GM23338 (cell line): ENCODE measurements at regions not wholly inside any gene's neighbourhood (a gene's known extent, or its start where the extent isn't known, plus 50 kb on each side); places are given as distances from the start of the nearest gene placed in this dataset.

Source experiments
- ATAC-seq: fragments of 200-7000 bp; cut with Tn5 transposase; 3 replicates; pipeline ENCODE4 v1.9.1; 2020
- DNase-seq: peaks from one replicate; pipeline ENCODE4 v3.0.0-alpha.2; 2015; ENCODE audit warnings: low spot score
- H2AFZ ChIP-seq: fragments of 200-600 bp; sonication (generic); 2 replicates; pipeline ENCODE4 v1.8.0; 2016; ENCODE audit warnings: antibody characterized with exemption, mild to moderate bottlenecking, moderate library complexity
- H3F3A ChIP-seq: fragments of 200-600 bp; sonication (generic); replicated peaks from 2 replicates; pipeline ENCODE4 v1.8.0; 2017; ENCODE audit warnings: antibody characterized with exemption, mixed run types, low read depth
- H3K27ac ChIP-seq: fragments of 200-600 bp; sonication (generic); 2 replicates; pipeline ENCODE4 v1.6.1; 2016; ENCODE audit warnings: low read depth
- H3K27me3 ChIP-seq: fragments of 200-600 bp; sonication (generic); 2 replicates; pipeline ENCODE4 v1.8.0; 2016; ENCODE audit warnings: mild to moderate bottlenecking, mixed run types, moderate library complexity; ENCODE audit not compliant: insufficient read depth
- H3K36me3 ChIP-seq: fragments of 200-600 bp; sonication (generic); 2 replicates; pipeline ENCODE4 v1.8.0; 2016; ENCODE audit warnings: mild to moderate bottlenecking; ENCODE audit not compliant: insufficient read depth
- H3K4me1 ChIP-seq: fragments of 200-600 bp; sonication (generic); 2 replicates; pipeline ENCODE4 v1.8.0; 2016; ENCODE audit warnings: mild to moderate bottlenecking, moderate library complexity; ENCODE audit not compliant: insufficient read depth
- H3K4me2 ChIP-seq: fragments of 200-600 bp; sonication (generic); 2 replicates; pipeline ENCODE4 v1.7.1; 2017; ENCODE audit warnings: mixed run types
- H3K4me3 ChIP-seq: fragments of 200-600 bp; sonication (generic); 2 replicates; pipeline ENCODE4 v1.6.1; 2016; ENCODE audit warnings: mixed run types
- H3K79me2 ChIP-seq: fragments of 200-600 bp; sonication (generic); replicated peaks from 2 replicates; pipeline ENCODE4 v1.8.0; 2017; ENCODE audit warnings: mild to moderate bottlenecking; ENCODE audit not compliant: insufficient read depth
- H3K9me2 ChIP-seq: fragments of 200-600 bp; sonication (generic); 2 replicates; pipeline ENCODE4 v1.8.0; 2017; ENCODE audit not compliant: insufficient read depth
- H4K20me1 ChIP-seq: fragments of 200-600 bp; sonication (generic); replicated peaks from 2 replicates; pipeline ENCODE4 v1.8.0; 2017; ENCODE audit warnings: mild to moderate bottlenecking; ENCODE audit not compliant: insufficient read depth
- H3K27ac Mint-ChIP-seq: 2 replicates; pipeline ENCODE4 v1.8.0; 2020; ENCODE audit warnings: inconsistent platforms, mild to moderate bottlenecking, moderate library complexity, mixed read lengths
- H3K27me3 Mint-ChIP-seq: 3 replicates; pipeline ENCODE4 v1.8.0; 2022; ENCODE audit warnings: low read depth, mild to moderate bottlenecking, moderate library complexity, mixed read lengths, inconsistent platforms; ENCODE audit not compliant: insufficient read depth, poor library complexity
- H3K36me3 Mint-ChIP-seq: 3 replicates; pipeline ENCODE4 v1.8.0; 2021; ENCODE audit warnings: low read depth, mild to moderate bottlenecking, inconsistent platforms, moderate library complexity, mixed read lengths
- H3K4me1 Mint-ChIP-seq: 3 replicates; pipeline ENCODE4 v1.8.0; 2020; ENCODE audit warnings: mild to moderate bottlenecking, inconsistent platforms, mixed read lengths
- H3K4me3 Mint-ChIP-seq: 3 replicates; pipeline ENCODE4 v1.8.0; 2021; ENCODE audit warnings: moderate library complexity, mild to moderate bottlenecking, inconsistent platforms, mixed read lengths
- H3K9me3 Mint-ChIP-seq: 3 replicates; pipeline ENCODE4 v1.8.0; 2020; ENCODE audit warnings: moderate library complexity, mild to moderate bottlenecking, inconsistent platforms, mixed read lengths
- CREB1 ChIP-seq: fragments of 250-450 bp; sonication (Bioruptor Pico); IDR thresholded peaks from 2 replicates; pipeline ENCODE4 v1.5.0; 2020; ENCODE audit warnings: low read depth, mild to moderate bottlenecking, moderate library complexity
- CTCF ChIP-seq, 2 experiments: fragments of 200-600 bp in 1 of 2; sonication (generic) in 1 of 2; conservative IDR thresholded peaks; 2 replicates each; pipeline versions ENCODE4 v1.5.1 to v1.6.1; 2016 to 2017; ENCODE audit warnings: antibody characterized with exemption in 2 of 2, low read depth in 2 of 2, mild to moderate bottlenecking in 2 of 2, moderate library complexity in 1 of 2
- ETS1 ChIP-seq: IDR thresholded peaks from 2 replicates; pipeline ENCODE4 v1.6.1; 2016; ENCODE audit warnings: antibody characterized with exemption
- EZH2 ChIP-seq: fragments of 200-600 bp; sonication (generic); IDR thresholded peaks from one replicate; pipeline ENCODE4 v1.8.0; 2017; ENCODE audit warnings: antibody characterized with exemption, mild to moderate bottlenecking, low read depth; ENCODE audit not compliant: unreplicated experiment
- EZH2phosphoT487 ChIP-seq: fragments of 200-600 bp; sonication (generic); IDR thresholded peaks from one replicate; pipeline ENCODE4 v1.8.1; 2018; ENCODE audit warnings: antibody characterized with exemption; ENCODE audit not compliant: unreplicated experiment
- JUNB ChIP-seq: IDR thresholded peaks from one replicate; pipeline ENCODE4 v1.6.1; 2016; ENCODE audit warnings: antibody characterized with exemption; ENCODE audit not compliant: unreplicated experiment
- NANOG ChIP-seq: IDR thresholded peaks from 2 replicates; pipeline ENCODE4 v1.6.1; 2016; ENCODE audit warnings: antibody characterized with exemption, borderline replicate concordance
- POLR2AphosphoS5 ChIP-seq: IDR thresholded peaks from 2 replicates; pipeline ENCODE4 v1.6.1; 2016; ENCODE audit warnings: antibody characterized with exemption, low read depth
- STAT1 ChIP-seq: IDR thresholded peaks from one replicate; pipeline ENCODE4 v1.6.1; 2016; ENCODE audit warnings: antibody characterized with exemption; ENCODE audit not compliant: unreplicated experiment
- ZNF114 ChIP-seq: fragments of 250-450 bp; sonication (Bioruptor Pico); IDR thresholded peaks from 2 replicates; pipeline ENCODE4 v1.5.0; 2020; ENCODE audit warnings: mild to moderate bottlenecking, moderate library complexity
- ZNF331 ChIP-seq: fragments of 250-450 bp; sonication (Bioruptor Pico); IDR thresholded peaks from 2 replicates; pipeline ENCODE4 v1.5.0; 2020; ENCODE audit warnings: low read depth, mild to moderate bottlenecking, moderate library complexity
- ZNF462 ChIP-seq: fragments of 250-450 bp; sonication (Bioruptor Pico); IDR thresholded peaks from 2 replicates; pipeline ENCODE4 v1.5.0; 2020; ENCODE audit warnings: mild to moderate bottlenecking, moderate library complexity
- TF ChIP-seq, protein P1 (sequence below): IDR thresholded peaks from one replicate; pipeline ENCODE4 v1.6.1; 2018; ENCODE audit warnings: antibody characterized with exemption; ENCODE audit not compliant: unreplicated experiment

GRCh38 chr5:174410716-174411478, 313.5 kb upstream of the MSX2 start:
- no peaks in the 10 kb centered on the region; the same call in 2 of the 3 replicates for H3K9me3 Mint-ChIP-seq
- H3K27ac Mint-ChIP-seq, result no peak overlapping the region
- Histone ChIP-seq H3K4me2 (no peak overlapping the region), H3F3A (no peaks in the 10 kb centered on the region), H3K4me3 (no peak overlapping the region), H3K4me1 (no peaks in the 10 kb centered on the region), H3K36me3 (no peaks in the 10 kb centered on the region), H4K20me1 (no peaks in the 10 kb centered on the region), H3K79me2 (no peaks in the 10 kb centered on the region), H3K27ac (no peak overlapping the region), H3K27me3 (no peaks in the 10 kb centered on the region), H3K9me2 (peaks cover 5% of the 10 kb centered on the region; the same call in 1 of the 2 replicates), H2AFZ (no peak overlapping the region)
- ATAC-seq, result no peak
- no peaks in the 10 kb centered on the region for H3K36me3 Mint-ChIP-seq
- TF ChIP-seq STAT1 (no peak), JUNB (no peak), EZH2 (no peak), ETS1 (no peak), CREB1 (CRISPR knock-in tag) (no peak), ZNF462 (no peak), CTCF (conservative IDR thresholded peaks at IDR 0.05; ENCODE audit: low read depth in 2 of 2) (no peak), ZNF331 (CRISPR knock-in tag) (no peak), EZH2phosphoT487 (no peak), NANOG (no peak), ZNF114 (CRISPR knock-in tag) (no peak), POLR2AphosphoS5 (no peak)
- TF ChIP-seq, protein P1, sequence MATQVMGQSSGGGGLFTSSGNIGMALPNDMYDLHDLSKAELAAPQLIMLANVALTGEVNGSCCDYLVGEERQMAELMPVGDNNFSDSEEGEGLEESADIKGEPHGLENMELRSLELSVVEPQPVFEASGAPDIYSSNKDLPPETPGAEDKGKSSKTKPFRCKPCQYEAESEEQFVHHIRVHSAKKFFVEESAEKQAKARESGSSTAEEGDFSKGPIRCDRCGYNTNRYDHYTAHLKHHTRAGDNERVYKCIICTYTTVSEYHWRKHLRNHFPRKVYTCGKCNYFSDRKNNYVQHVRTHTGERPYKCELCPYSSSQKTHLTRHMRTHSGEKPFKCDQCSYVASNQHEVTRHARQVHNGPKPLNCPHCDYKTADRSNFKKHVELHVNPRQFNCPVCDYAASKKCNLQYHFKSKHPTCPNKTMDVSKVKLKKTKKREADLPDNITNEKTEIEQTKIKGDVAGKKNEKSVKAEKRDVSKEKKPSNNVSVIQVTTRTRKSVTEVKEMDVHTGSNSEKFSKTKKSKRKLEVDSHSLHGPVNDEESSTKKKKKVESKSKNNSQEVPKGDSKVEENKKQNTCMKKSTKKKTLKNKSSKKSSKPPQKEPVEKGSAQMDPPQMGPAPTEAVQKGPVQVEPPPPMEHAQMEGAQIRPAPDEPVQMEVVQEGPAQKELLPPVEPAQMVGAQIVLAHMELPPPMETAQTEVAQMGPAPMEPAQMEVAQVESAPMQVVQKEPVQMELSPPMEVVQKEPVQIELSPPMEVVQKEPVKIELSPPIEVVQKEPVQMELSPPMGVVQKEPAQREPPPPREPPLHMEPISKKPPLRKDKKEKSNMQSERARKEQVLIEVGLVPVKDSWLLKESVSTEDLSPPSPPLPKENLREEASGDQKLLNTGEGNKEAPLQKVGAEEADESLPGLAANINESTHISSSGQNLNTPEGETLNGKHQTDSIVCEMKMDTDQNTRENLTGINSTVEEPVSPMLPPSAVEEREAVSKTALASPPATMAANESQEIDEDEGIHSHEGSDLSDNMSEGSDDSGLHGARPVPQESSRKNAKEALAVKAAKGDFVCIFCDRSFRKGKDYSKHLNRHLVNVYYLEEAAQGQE, result no peak
- no peaks in the 10 kb centered on the region for H3K4me1 Mint-ChIP-seq
- no peak for DNase-seq
- H3K4me3 Mint-ChIP-seq, result no peak overlapping the region
- H3K27me3 Mint-ChIP-seq, result peaks cover 4% of the 10 kb centered on the region
